ENCODE measurements at regions not wholly inside any gene's neighbourhood (a gene's known extent, or its start where the extent isn't known, plus 50 kb on each side); places are given as distances from the start of the nearest gene placed in this dataset.
A peak's percentile ranks its signal among the peaks of the same experiment; 100 is the strongest.

- no peak for DNase-seq
Observed at GRCh38 chr1:36603461-36603860, 120.7 kb upstream of the CSF3R start.

- DNase-seq: no peak
Observed at GRCh38 chr1:36602184-36602583, 119.5 kb upstream of the CSF3R start.

DNA sequence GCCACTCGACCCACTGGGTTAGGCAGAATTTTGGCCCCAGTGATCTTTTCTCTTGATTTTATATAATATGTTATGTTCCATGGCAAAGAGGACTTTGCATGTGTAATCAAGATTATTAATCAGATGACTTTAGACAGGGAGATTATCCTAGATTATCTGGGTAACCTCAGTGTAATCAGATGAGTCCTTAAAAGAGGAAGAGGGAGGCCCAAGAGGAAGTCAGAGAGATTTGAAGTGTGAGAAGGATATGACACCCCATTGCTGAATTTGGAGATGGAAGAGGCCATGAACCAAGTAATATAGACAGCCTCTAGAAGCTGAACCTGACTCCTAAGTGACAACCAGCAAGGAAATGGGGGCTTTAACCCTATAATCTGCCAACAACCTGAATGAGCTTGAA is 117.1 kb upstream of the CSF3R start:
- DNase-seq: no peak

GRCh38 chr1:36597514-36597913 is 114.8 kb upstream of the CSF3R start:
- no peak for DNase-seq

GRCh38 chr1:36595921-36596320 is 113.2 kb upstream of the CSF3R start:
- DNase-seq: no peak

GRCh38 chr1:36595349-36595748 is 112.6 kb upstream of the CSF3R start:
- DNase-seq: no peak

GRCh38 chr1:36594023-36594422 is 111.3 kb upstream of the CSF3R start:
- no peak for DNase-seq

- no peak for DNase-seq
Observed at GRCh38 chr1:36591278-36591677, 108.6 kb upstream of the CSF3R start.

GRCh38 chr1:36590771-36591170 is 108.1 kb upstream of the CSF3R start:
- DNase-seq: no peak

- no peak for DNase-seq
Observed at GRCh38 chr1:36590264-36590663, 107.6 kb upstream of the CSF3R start.

DNA sequence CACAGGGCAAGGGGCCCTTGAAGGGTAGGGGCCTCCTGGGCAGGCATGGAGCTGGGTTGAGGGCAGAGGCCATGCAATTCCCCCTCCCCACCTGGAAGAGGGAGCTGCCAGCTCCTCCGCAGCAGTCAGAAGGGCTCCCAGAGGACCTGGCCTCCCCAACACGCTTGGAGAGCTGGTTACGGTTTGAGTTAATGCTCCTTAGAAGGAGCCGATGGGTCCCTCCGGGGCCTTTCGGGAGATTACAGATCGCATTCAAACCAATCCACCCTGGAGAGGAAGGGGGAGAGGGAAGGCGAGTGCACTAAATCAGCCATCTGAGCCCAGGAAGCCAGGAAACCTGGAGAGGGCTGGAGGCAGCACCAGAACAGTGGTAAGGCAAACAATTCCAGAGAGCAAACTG is 106.3 kb upstream of the CSF3R start:
- no peak for DNase-seq

GRCh38 chr1:36585569-36586548 is 103.1 kb upstream of the CSF3R start:
- DNase-seq: no peak

DNA sequence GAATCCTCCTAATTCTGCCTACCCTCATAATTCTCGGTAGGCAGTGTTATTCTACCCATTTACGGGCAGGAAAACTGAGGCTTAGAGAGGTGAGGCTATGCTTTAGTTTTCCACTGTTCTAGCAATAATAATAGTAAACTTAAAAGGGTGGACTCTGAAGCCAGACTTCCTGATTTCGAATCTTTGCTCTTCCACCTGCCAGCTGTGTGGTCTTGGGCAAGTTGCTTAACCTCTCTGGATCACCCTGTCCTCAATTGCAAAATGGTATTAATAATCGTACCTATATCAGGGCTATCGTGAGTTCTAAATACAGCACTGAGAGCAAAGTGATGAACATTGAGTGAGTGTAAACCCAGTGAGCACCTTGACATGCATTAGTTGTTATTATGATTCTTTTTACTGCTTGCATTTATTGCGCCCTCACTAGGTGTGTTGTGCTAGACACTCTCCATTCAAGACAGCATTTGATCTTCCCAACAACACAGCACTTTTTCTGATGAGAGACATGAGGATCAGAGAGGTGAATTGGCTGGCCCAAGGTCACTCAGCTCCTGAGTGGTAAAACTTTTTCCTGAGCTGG is 102.3 kb upstream of the CSF3R start:
- no peak for DNase-seq

- no peak for DNase-seq
Observed at GRCh38 chr1:36583980-36584782, 101.5 kb upstream of the CSF3R start.

- DNase-seq: no peak
Observed at GRCh38 chr1:36583080-36583479, 100.4 kb upstream of the CSF3R start.

- DNase-seq: no peak
Observed at GRCh38 chr1:36582066-36582755, 99.5 kb upstream of the CSF3R start.

DNA sequence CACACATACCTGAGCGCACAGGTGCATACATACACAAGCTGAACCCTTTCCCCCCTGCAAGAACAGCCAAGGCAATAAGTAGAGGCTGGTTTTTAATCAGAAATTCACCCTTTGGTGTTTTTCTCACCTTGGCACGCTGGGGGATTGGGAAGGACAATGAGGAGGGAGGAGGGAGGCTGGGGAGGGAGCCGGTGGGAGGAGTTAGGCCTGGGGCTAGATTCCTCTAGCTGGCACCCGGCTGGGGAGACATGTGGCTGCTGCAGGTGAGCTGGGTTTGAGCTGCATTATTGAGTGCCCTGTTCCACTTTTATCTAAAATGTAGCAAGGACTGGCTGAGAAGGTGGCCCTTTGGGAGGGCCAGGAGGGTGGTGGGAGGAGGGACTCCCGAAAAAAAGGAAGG is 97.8 kb upstream of the CSF3R start:
- no peak for DNase-seq

GRCh38 chr1:36579039-36579438 is 96.3 kb upstream of the CSF3R start:
- no peak for DNase-seq

- no peak for DNase-seq
Observed at GRCh38 chr1:36576551-36577110, 93.9 kb upstream of the CSF3R start.

DNA sequence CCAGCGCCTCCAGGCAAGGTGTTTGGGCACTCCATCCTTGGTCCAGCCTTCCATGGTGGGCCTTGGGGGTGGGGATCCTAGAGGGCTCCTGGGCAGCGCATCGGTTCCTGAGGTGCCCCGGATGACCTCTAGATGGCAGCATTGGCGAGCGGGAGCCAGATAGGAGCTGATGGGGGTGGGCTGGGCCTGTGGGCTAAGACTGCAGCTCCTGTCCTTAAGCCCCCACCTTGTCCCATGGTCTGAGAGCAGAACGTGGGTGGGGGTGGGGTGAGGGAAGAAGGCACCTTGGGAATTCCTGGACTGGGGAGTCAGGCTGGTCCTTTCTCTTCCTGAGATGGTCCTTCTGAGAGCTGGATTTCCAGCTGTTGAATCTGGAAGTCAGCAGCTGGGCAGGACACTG is 93.4 kb upstream of the CSF3R start:
- DNase-seq: peak; percentile 39 to 40

DNA sequence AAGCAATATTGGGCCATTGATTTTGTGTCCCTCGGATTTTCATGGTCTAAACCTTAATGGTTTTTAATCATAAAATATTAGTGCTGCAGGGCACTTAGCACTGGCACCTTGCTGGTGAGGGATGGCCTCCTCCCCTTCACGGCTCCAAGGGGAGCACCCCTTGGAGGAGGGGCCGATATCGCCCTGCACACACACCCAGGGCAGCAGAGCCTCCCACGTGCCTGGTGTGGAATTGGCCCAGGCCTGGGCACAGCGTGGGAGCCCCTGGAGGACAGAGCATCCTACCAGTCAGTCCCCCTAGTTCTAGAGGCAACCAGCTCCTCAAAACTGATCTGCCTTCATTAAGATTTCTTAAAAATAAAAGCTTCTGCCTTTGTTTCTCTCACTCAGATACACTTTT is 90.7 kb upstream of the CSF3R start:
- DNase-seq: no peak

DNA sequence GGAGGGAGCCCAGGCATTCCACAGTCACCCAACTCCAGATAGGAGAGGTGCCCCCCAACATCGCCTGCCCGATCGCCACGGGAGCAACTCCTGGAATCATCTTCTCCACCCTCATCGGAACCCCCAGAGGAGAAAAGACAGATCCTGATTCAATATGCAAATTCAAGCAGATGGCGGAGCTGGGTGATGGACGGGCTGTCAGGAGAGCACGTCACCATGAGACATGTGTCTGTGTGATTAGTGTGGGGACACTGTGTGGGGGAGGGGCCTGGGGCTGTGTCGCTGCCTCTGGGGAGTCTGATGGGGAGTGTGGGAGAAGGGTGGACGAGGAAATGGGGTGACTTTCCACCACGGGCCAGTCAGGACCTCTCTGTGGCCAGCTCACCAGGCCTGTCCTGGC is 90.2 kb upstream of the CSF3R start:
- no peak for DNase-seq
